GM12872 (cell line): ENCODE measurements at regions not wholly inside any gene's neighbourhood (a gene's known extent, or its start where the extent isn't known, plus 50 kb on each side); places are given as distances from the start of the nearest gene placed in this dataset.

Experiments used
- CTCF ChIP-seq: IDR thresholded peaks from 3 replicates; pipeline ENCODE4 v1.5.1; 2011; ENCODE audit warnings: low read depth, mild to moderate bottlenecking, low read length, moderate library complexity; ENCODE audit not compliant: insufficient read depth

- no peak for TF ChIP-seq CTCF
These were observed 149.8 kb upstream of the AKIRIN2 start for GRCh38 chr6:87851674-87852299.

GRCh38 chr6:87848616-87849015 is 146.6 kb upstream of the AKIRIN2 start:
- no peak for TF ChIP-seq CTCF

- no peak for TF ChIP-seq CTCF
These were observed 145.8 kb upstream of the AKIRIN2 start for GRCh38 chr6:87847830-87848210.

GRCh38 chr6:87847135-87847829 is 145.2 kb upstream of the AKIRIN2 start:
- TF ChIP-seq CTCF: no peak

GRCh38 chr6:87846434-87846833 is 144.4 kb upstream of the AKIRIN2 start:
- TF ChIP-seq CTCF: no peak

GRCh38 chr6:87840324-87840723 is 138.3 kb upstream of the AKIRIN2 start:
- TF ChIP-seq CTCF: no peak

- no peak for TF ChIP-seq CTCF
These were observed 135.8 kb upstream of the AKIRIN2 start for GRCh38 chr6:87837876-87838275.

GRCh38 chr6:87837444-87837843 is 135.4 kb upstream of the AKIRIN2 start:
- no peak for TF ChIP-seq CTCF
